ENCODE measurements at regions not wholly inside any gene's neighbourhood (a gene's known extent, or its start where the extent isn't known, plus 50 kb on each side); places are given as distances from the start of the nearest gene placed in this dataset.

- Histone ChIP-seq H3K4me3 (no peak overlapping the region), H3K4me1 (no peaks in the 10 kb centered on the region), H3K36me3 (no peaks in the 10 kb centered on the region), H3K27ac (no peak overlapping the region), H3K9me3 (no peaks in the 10 kb centered on the region), H3K27me3 (no peaks in the 10 kb centered on the region)
- intact Hi-C loops (cut with DNase I; ENCODE audit: low total_unique reads): no loop called here
- TF ChIP-seq, protein P1, sequence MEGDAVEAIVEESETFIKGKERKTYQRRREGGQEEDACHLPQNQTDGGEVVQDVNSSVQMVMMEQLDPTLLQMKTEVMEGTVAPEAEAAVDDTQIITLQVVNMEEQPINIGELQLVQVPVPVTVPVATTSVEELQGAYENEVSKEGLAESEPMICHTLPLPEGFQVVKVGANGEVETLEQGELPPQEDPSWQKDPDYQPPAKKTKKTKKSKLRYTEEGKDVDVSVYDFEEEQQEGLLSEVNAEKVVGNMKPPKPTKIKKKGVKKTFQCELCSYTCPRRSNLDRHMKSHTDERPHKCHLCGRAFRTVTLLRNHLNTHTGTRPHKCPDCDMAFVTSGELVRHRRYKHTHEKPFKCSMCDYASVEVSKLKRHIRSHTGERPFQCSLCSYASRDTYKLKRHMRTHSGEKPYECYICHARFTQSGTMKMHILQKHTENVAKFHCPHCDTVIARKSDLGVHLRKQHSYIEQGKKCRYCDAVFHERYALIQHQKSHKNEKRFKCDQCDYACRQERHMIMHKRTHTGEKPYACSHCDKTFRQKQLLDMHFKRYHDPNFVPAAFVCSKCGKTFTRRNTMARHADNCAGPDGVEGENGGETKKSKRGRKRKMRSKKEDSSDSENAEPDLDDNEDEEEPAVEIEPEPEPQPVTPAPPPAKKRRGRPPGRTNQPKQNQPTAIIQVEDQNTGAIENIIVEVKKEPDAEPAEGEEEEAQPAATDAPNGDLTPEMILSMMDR (IDR thresholded peaks at IDR 0.05): no peak
- no peak for DNase-seq
Observed at GRCh38 chr5:61964201-61964600, 341.8 kb upstream of the KIF2A start.

DNA sequence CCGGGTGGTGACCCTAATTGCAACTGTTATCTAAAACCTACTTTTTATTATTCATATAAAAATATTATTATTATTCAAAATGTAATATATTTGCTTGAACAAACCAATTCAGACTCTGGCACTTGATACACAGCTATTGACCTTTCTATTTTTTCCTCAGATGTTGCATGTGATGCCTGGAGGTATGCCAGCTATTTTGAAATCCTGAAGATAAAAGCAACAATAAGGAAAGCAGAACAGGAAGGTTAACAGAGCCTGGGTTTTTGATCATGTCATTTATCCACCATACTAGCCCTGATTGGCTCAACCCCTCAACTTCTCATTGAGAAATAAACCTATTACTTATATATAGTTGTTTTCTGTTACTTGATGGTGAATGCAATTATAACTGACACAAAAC is 340.9 kb upstream of the KIF2A start:
- TF ChIP-seq, protein P1 (IDR thresholded peaks at IDR 0.05): no peak
- intact Hi-C loops (cut with DNase I; ENCODE audit: low total_unique reads): no loop called here
- no peaks in the 10 kb centered on the region for H3K9me3 ChIP-seq
- H3K27ac ChIP-seq: no peak overlapping the region
- DNase-seq: peak in 1 of 2 donors; percentile 30
- H3K4me1 ChIP-seq: no peaks in the 10 kb centered on the region
- H3K36me3 ChIP-seq: no peaks in the 10 kb centered on the region
- H3K27me3 ChIP-seq: no peaks in the 10 kb centered on the region
- no peak overlapping the region for H3K4me3 ChIP-seq

DNA sequence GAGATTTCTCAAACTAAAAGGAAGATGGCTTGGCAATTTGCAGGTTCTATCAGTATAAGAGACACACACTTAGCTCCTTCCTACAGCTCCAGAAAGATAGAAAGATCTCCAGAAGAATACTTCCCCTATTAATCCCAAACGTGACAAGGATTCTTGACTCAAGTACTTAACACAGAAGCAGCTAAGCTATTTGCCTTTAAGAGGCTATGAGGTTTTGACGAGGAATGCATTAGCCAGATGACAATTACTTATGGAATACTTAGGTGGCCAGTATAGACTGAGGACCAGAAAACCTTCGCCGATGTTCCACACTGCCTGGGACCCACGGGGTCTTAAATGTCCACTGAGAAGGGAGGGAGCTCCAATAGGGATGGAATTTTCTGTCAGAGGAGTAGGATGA is 340.5 kb upstream of the KIF2A start:
- Histone ChIP-seq H3K27me3 (no peaks in the 10 kb centered on the region), H3K9me3 (no peaks in the 10 kb centered on the region), H3K4me1 (no peaks in the 10 kb centered on the region), H3K27ac (no peak overlapping the region), H3K4me3 (no peak overlapping the region), H3K36me3 (no peaks in the 10 kb centered on the region)
- intact Hi-C loops (cut with DNase I; ENCODE audit: low total_unique reads): no loop called here
- TF ChIP-seq, protein P1 (IDR thresholded peaks at IDR 0.05): no peak
- no peak for DNase-seq

GRCh38 chr5:61966296-61966955 is 339.6 kb upstream of the KIF2A start:
- H3K36me3 ChIP-seq: no peaks in the 10 kb centered on the region
- H3K4me1 ChIP-seq: no peaks in the 10 kb centered on the region
- TF ChIP-seq, protein P1 (IDR thresholded peaks at IDR 0.05): no peak
- H3K27ac ChIP-seq: no peak overlapping the region
- H3K27me3 ChIP-seq: no peaks in the 10 kb centered on the region
- DNase-seq: no peak
- intact Hi-C loops (cut with DNase I; ENCODE audit: low total_unique reads): no loop called here
- H3K4me3 ChIP-seq: no peak overlapping the region
- no peaks in the 10 kb centered on the region for H3K9me3 ChIP-seq

DNA sequence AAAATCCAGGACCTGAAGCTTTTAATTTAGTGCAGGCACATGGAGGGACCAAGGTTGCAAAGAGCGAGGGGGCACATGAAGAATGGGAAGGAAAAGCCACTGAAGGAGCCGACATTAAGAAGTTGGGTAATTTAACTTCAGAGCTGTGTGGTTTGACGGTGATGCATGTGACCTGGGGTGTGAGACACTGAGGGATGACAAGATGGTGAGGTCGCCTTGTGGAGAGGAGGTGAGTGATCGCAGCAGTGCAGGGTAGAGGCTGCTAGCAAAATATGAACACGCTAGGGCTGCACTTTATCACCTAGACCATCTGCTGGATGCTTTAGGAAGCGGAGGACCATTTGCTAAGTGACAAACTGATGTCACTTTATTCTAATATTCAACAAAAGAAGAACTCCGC is 339.0 kb upstream of the KIF2A start:
- no peak for DNase-seq
- intact Hi-C loops (cut with DNase I; ENCODE audit: low total_unique reads): no loop called here
- no peak overlapping the region for H3K4me3 ChIP-seq

More for the DNA sequence above, 339.0 kb upstream of the KIF2A start:
- no peaks in the 10 kb centered on the region for H3K27me3 ChIP-seq
- no peaks in the 10 kb centered on the region for H3K4me1 ChIP-seq
- TF ChIP-seq, protein P1 (IDR thresholded peaks at IDR 0.05): no peak
- H3K27ac ChIP-seq: no peak overlapping the region
- H3K9me3 ChIP-seq: no peaks in the 10 kb centered on the region
- no peaks in the 10 kb centered on the region for H3K36me3 ChIP-seq
